Islet precursor cell (in vitro differentiated cells): ENCODE measurements at regions not wholly inside any gene's neighbourhood (a gene's known extent, or its start where the extent isn't known, plus 50 kb on each side); places are given as distances from the start of the nearest gene placed in this dataset.

ENCODE experiments used
- DNase-seq: peaks from one replicate; pipeline ENCODE4 v3.0.0-alpha.2; 2018

GRCh38 chr2:187129868-187130267, 280.9 kb upstream of the ZSWIM2 start:
- no peak for DNase-seq

DNA sequence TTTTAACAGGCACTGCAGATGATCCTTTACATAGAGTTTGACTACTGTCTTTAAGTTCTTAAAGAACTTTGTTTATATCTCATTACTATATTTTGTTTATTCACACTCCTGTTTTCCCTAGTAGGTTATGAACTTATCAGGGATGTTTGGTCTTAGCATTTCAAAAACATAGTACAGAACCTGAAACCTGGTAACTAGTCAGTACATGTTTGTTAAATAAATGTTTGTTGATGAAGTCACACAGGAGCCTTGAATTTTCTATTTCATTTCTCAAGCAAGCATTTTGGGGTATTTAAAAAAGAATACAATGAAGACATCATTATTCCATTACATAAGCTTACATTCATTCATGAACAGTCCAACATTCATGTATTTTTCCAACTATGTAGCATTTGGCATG, 280.3 kb upstream of the ZSWIM2 start:
- DNase-seq: no peak

DNA sequence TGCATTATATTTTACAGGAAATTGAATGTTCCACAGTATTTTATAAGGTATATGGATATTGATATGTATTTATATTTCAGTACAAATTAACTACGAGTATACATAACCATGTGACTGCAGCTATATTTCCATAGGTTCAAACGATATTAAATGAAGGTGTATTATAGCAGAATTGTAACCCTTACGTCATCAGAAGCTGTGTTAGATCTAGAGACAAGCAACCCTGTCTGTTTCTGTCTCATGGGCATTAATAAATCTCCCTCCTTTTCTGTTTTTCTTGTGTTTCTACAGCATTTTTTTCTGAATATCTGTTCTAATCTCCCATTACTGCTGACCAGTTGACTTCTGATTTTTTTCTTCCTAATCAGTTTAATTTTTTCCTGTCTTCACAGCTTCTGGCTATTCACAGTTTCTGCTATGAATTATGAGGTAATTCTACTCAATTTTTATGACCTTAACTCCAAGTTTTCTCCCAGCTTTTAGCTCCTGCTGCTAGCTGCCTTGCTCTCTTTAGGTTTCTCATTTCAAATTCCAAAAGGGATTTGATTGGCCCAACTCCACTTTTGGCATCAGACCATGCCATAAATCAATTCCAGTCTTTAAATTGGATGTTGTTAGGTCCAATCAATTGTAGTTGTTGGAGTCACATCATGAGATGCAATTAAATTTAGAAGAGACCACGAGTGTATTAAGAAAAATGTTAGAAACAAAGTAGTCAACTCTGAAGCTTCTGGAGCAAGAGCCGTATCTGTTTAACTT, 277.5 kb upstream of the ZSWIM2 start:
- DNase-seq: no peak

GRCh38 chr2:187125318-187125717, 276.3 kb upstream of the ZSWIM2 start:
- DNase-seq: no peak

DNA sequence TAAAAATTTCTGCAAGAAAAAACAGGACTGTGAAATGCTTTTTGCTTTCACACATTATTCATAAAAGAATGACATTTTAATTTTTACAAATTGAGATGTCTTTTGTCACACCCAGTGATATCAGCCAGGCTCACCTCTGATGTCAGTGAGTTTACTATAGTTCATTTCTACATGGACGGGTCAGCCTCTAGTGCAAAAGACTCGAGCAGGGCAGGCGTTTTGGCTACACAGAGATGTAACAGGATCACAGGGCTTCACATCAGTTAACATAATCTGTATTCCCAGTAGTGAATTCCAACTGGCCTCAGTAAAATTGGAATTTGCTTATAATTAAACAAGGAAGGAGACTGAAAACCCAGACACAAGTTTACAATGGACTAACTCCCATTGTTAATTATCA, 275.6 kb upstream of the ZSWIM2 start:
- no peak for DNase-seq

GRCh38 chr2:187118331-187119099, 269.5 kb upstream of the ZSWIM2 start:
- no peak for DNase-seq

DNA sequence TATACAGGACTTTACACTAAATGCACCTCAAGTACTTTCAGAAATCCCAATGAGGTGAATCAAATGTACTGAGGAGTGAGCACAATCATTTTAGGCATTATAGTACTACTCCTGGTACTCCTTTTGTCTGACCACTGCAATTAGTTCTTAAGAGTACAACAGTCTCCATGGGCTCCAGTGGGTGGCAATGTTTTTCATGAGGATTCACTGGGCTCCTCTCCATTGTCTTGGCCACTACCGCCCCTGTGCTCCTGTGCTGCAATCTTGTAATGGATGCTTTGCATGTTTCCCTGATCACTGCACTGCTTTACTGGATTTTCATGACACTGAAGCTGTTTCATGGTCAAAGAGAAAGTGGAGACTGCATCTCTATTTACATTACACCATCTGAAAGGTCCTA, 268.5 kb upstream of the ZSWIM2 start:
- DNase-seq: peak; percentile 72

GRCh38 chr2:187115627-187116026, 266.7 kb upstream of the ZSWIM2 start:
- DNase-seq: no peak

GRCh38 chr2:187107001-187107400, 258.0 kb upstream of the ZSWIM2 start:
- DNase-seq: no peak

DNA sequence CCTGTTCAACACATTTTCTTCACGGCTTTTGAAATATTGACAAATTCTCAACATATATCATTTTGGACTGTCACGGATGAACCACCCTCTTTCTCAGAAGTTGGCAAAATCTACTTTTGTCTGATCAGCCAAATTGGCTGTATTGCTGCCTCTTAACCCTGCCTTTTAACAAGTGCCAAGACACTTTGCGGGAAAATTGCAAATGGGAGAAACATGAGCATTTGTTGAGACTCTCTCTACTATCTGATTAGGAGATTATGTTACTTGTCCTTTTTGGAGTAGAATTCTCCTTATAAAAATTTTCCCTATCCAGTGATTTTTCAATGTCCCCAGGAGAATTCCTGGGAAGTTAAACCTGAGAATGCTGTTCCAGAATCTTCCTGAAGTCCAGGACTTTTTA, 256.2 kb upstream of the ZSWIM2 start:
- no peak for DNase-seq

- no peak for DNase-seq
These were observed 253.4 kb upstream of the ZSWIM2 start for GRCh38 chr2:187102381-187102780.

DNA sequence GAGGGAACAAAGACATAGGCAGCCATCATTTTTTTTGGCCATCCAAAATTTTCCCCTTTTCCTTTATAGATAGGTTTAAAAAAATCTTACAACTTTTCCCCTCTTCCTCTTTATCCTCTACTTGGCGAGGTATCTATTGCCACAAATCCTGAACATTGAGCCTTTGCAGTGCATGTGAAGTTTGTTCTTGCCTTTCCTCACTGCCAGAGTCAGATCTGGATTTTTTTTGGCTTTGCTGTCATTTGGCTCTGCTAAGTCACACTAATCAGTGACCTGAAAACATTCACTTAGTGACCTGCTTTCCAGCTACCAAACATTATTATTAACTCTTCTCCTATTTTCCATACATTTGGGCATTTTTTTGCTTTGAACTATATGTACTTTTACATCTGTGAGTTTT, 249.2 kb upstream of the ZSWIM2 start:
- no peak for DNase-seq

- no peak for DNase-seq
These were observed 244.9 kb upstream of the ZSWIM2 start for GRCh38 chr2:187093771-187094412.

DNA sequence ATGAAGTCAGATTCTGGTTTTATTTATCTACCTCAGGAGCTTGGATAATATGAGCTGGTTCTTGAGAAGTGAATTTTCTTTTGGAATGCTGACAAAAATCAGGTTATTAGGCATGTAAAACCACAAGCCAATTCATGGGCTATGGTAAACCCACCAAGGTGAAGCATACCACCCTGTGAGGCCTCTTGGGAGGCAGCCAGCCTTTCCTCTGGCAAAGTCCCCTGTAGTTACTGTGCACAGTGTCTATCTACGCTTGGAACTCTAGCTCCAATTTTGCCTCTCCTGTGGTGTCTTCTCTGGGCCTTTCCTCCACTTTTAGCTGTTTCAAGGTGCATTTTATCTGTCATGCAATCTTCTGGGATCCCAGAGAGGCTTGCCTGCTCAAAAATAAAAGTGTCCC, 242.7 kb upstream of the ZSWIM2 start:
- DNase-seq: no peak

GRCh38 chr2:187084524-187084923, 235.6 kb upstream of the ZSWIM2 start:
- no peak for DNase-seq

DNA sequence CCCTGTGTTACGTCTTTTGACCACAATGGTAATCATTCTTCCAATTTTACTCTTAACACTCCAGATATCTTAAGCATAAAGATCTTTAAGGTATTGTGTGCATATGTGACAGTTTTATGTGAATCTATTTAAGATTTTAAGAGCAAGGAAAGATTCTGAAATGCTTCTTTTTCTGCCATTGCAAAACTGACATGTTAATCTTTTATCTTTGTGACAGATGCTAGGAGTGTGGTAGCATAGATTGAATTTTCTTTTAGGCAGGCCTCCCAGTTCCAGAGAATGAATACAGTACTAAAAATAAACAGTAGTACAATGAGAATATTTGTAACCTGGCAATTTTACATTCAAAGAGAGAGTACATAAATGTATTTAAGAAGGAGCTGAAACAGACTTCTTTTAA, 232.5 kb upstream of the ZSWIM2 start:
- DNase-seq: no peak

DNA sequence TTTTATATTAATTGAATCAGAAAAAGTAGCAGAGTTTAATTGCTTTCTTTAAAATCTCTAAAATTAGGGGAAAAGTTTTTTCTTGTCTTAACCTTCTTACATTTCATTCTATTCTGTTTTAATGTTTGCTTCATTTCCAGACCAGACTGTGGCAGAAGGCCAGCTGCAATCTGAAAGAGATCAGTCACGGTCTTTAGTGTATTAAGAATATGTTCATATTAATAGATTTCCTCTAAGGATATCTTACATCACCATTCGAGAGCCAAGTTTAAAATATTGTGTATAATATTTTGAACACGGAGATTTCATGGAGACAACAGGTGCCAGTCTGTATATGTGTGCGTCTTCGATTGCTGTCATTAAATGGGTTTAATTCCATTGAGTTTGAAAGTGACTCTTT, 230.9 kb upstream of the ZSWIM2 start:
- no peak for DNase-seq

GRCh38 chr2:187078297-187078696, 229.3 kb upstream of the ZSWIM2 start:
- no peak for DNase-seq

- no peak for DNase-seq
These were observed 226.7 kb upstream of the ZSWIM2 start for GRCh38 chr2:187075671-187076070.

- no peak for DNase-seq
These were observed 226.2 kb upstream of the ZSWIM2 start for GRCh38 chr2:187075199-187075635.

- DNase-seq: no peak
These were observed 209.2 kb upstream of the ZSWIM2 start for GRCh38 chr2:187058198-187058597.

DNA sequence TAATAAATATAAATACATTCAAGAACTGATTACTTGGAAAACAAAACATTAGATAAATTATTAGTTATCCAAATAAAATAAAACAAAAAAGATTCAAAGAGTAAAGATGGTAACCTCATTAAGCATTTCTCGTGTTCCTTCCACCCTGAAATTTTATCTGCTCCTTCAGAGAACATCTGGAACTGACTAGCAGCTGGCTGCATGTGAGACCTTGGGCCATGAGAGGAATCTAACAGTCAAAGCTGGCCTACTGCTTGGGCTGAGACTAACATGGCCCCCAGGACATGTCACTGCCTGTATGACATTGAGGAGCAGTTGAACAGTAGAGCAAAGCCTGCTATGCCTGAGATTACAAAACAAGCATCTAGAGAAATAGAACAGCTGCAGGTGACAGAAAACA, 208.5 kb upstream of the ZSWIM2 start:
- DNase-seq: no peak

- DNase-seq: no peak
These were observed 207.7 kb upstream of the ZSWIM2 start for GRCh38 chr2:187056416-187057334.
